ENCODE measurements at regions not wholly inside any gene's neighbourhood (a gene's known extent, or its start where the extent isn't known, plus 50 kb on each side); places are given as distances from the start of the nearest gene placed in this dataset.

DNA sequence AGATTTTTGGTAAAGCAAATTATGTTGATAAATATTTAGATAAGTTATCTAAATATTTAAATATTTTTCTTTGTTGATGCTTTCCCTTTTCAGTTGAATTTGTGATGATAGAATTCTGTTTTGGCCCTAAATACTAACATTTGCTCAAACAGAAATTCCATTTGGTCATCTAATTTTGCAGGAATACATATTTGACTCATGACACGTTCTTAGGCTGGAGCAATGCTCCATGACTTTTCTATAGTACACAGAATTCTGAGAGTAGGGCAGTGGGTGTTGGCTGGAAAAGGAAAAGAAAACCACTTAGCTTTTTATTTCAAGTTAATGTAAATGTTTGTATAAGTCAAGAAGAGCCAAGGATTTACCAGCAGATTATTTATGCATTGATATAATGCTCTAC, 58.6 kb upstream of the GK2 start:
- TF ChIP-seq, protein P1, sequence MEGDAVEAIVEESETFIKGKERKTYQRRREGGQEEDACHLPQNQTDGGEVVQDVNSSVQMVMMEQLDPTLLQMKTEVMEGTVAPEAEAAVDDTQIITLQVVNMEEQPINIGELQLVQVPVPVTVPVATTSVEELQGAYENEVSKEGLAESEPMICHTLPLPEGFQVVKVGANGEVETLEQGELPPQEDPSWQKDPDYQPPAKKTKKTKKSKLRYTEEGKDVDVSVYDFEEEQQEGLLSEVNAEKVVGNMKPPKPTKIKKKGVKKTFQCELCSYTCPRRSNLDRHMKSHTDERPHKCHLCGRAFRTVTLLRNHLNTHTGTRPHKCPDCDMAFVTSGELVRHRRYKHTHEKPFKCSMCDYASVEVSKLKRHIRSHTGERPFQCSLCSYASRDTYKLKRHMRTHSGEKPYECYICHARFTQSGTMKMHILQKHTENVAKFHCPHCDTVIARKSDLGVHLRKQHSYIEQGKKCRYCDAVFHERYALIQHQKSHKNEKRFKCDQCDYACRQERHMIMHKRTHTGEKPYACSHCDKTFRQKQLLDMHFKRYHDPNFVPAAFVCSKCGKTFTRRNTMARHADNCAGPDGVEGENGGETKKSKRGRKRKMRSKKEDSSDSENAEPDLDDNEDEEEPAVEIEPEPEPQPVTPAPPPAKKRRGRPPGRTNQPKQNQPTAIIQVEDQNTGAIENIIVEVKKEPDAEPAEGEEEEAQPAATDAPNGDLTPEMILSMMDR (IDR thresholded peaks at IDR 0.05): no peak
- TF ChIP-seq POLR2A (IDR thresholded peaks at IDR 0.05; ENCODE audit: low read depth): no peak

All from esophagus muscularis mucosa (tissue), 3 donors.